ENCODE measurements at regions not wholly inside any gene's neighbourhood (a gene's known extent, or its start where the extent isn't known, plus 50 kb on each side); places are given as distances from the start of the nearest gene placed in this dataset.
A peak's percentile ranks its signal among the peaks of the same experiment; 100 is the strongest.
"Not testable (repeated sequence)": the region's sequence is repeated elsewhere in the genome, so short reads cannot be mapped to it uniquely, and the experiment has no call there.

DNA sequence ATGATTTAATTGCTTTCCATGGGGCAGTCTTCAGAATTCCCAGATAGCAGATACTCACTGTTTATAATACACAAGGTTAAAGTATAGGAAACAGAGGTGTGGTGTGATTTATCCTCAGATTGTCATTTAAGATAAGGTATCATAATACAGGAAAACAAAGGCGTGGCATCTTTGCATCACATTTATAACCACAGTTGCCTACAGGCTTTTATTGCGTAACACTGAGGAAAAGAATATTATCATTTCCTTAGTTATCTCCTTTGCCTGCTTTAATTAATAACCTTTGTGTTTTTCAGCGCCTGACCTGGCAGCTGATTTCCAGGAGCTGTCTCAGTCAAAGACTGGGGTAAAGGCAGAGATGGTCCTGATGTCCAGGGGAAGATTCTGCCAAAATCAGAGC lies 68.8 kb downstream of the SSX7 start:
- DNase-seq: no peak

DNA sequence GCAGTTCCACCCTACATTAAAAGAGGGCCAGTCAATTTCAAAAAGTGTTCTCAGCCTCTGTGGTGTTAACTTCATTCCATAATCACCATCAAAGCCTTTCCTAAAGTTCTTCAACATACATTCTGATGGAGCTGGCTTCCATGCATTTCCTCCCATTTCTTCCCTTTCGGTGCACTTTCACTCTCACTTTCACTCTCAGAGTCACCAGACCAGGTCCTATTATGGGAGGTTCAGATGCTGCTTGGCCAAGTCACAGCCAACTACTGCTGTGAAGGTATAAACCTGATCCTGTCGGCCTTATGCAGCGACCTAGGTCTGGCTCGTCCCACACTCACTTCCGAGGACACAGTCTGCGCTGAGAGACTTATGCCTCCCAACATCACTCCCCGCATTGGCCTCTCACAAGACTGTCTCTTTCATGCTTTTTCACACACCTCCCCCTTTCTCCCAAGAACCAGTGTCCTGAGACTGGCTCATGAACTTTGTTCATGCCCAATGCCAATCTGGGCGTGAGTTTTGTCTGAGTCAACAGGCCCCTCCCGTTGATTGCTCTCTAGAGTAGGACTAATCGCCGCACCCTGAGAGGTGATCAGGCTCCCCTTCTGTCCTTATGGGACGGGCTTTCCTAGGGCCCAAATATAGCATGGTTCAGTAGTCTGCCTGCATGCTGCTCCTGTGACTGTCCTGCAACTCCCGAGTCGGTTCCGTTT lies 60.8 kb upstream of the XAGE1B start:
- no peak for DNase-seq

DNA sequence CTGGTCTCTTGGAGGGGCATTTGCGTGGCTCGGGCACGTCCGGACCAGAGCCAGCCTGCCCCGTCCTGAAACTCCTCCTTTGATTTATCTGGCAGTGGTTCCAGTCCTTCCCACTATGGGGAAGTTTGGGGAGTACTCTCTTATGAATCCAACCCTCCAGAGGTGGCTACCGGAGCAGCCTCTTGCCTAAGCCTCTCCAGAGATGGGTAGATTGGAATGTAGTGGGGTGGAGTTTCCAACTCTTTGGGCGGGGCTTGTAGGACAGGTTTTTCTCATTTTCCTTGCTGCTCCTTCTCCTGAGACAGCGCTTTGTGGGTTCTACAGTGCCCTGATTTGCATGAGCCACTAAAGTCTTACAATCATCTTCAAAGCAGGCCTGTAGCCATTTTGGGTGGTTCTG lies 60.1 kb upstream of the XAGE1B start:
- no peak for DNase-seq

DNA sequence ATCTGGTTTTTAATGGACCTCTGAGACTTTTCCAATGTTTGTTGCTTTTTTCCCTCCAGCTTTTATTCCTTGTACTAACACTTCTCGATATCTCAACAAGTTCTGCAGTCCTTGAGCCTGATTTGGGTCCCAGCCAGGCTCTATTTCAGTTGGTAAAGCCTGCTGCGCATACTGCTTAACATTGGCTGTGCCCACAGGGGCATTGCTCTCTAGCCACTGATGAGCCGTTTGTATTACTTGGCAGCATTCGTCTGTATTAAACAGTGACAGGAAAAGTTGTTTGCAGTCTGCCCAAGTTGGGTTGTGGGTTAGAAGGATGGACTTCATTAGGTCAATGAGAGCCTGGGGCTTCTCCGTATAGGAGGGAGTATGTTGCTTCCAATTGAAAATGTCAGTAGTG lies 59.6 kb upstream of the XAGE1B start:
- DNase-seq: no peak

DNA sequence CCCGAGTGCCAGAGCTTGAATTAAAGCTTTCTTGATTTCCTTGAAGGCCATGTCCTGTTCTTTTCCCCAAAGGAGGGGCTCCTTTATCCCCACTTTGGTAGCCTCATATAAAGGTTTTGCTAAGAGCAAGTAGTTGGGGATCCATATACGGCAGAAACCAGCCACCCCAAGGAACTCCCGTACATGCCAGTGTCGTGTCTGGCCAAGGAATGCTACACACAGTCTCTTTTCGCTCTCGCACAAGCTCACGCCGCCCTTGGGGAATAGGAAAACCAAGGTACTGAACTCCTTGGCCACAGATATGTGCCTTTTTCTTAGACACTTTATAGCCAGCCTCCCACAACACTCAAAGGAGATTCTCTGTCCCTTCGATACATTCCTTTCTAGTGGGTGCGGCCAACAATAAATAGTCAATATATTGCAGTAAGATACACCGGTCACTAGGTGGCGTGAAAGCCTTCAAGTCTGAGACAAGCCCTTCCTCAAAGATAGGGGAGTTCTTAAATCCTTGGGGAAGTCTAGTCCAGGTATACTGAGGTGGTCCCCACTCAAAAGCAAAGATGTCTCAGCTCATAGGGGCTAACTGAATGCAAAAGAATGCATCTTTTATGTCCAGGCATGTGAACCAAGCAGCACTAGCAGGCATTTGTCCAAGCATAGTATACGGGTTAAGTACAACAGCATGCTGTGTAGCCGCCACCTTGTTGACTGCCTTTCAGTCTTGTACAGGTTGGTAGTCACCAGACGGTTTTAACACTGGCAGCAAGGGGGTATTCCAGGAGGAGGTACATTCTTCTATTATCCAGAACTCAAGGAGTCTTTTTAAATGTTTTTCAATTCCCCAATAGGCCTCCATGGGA lies 57.8 kb upstream of the XAGE1B start:
- DNase-seq: peak; percentile 21

DNA sequence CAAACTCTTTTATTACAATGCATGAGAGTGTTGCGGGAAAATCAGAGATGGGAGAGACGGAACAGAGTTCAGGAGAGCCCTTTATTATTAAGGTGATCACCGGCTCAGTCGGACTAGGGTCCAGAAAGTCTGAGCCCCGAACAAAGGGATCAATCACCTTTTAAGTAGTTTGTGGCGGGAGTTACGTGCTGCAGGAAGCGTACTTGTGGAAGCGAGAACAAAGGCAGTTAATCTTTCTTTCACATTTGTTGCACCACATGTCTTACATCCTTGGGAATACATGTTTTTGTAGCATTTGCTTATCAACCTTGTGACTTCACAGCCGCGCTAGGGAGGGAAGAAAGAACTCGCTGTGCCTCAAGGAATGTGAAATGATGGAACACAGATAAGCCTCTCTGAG lies 51.3 kb upstream of the XAGE1B start:
- not testable (repeated sequence) for DNase-seq
